ENCODE measurements at regions not wholly inside any gene's neighbourhood (a gene's known extent, or its start where the extent isn't known, plus 50 kb on each side); places are given as distances from the start of the nearest gene placed in this dataset.

DNA sequence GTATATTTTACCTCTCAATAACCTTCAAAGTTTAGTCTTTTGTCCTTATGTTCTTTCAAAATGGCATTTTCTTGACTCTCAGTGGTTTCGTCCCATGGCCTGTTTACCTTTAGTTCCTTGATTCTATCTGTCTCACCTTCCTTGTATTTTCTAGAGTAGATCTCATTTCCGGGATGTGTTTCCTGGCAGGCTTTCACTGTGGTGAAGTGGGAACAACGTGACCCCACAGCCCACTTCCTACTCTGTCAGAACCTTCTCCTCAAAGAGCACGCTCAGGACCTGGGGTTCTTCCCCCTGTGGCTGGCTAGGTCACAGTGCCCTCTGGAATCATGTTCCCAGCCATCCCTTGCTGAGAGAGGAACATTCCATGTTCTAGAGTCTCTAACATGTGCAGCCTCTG is 129.9 kb upstream of the ZNF32 start:
- DNase-seq (ENCODE audit: low read depth), result no peak

GRCh38 chr10:43775384-43775783 is 126.7 kb upstream of the ZNF32 start:
- no peak for DNase-seq (ENCODE audit: low read depth)

DNA sequence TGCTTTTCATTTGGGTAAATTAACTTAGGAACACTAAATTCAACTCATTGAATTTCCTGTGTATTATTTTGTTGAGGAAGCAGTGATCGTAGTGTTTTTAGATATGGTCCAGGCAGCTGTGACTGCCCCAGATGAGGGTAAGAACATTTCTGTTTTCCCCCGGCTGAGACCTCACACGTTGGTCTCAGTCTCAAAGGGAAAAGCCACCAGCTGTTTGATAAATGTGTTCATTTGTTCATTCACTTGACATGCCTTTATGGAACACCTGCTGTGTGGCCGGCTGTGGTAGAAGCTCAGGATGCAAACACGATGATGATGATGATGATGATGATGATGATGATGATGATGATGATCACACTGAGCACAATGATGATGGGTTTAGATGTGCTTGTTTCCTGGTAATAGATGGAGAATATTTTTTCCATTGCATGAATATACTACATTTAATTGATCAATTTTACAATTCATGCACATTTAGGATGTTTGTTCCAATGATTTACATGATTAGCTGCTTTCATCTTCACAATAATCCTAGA is 125.6 kb upstream of the ZNF32 start:
- DNase-seq (ENCODE audit: low read depth), result no peak

DNA sequence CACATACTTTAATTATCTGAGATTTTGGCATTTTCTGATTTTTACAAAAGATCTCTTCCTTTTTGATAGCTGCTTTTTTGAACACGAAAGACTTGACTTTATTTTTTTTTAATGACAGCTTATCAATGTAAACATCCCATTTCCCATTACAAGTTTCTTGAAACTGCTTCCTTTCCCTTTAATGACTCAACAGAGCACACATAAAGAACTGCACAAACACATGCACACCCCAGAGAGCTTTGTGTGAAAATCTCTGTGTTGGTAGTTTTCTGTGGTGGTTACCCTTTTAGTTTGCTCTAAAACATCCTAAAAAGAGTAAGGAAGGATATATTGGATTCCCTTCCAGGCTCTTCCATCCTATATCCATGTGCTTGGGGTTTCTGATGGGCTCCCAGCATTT is 125.1 kb upstream of the ZNF32 start:
- no peak for DNase-seq (ENCODE audit: low read depth)

- DNase-seq (ENCODE audit: low read depth), result no peak
These were observed 123.5 kb upstream of the ZNF32 start for GRCh38 chr10:43772171-43772570.

DNA sequence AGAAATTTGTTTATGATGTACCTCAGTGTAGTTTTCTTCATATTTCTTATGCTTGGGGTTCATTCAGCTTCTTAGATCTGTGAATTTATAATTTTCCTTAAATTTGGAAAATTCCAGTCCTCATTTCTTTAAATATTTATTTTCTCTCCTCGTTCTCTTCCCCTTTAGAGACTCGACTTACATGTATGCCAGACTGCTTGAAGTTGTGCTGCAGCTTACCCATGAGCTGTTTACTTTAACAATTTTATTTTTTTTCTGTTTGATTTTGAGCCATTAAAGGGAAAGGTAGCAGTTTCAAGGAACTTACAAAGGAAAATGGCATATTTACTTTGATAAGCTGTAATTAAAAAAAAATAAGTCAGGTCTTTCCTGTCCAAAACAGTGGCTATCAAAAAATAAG is 123.0 kb upstream of the ZNF32 start:
- no peak for DNase-seq (ENCODE audit: low read depth)

DNA sequence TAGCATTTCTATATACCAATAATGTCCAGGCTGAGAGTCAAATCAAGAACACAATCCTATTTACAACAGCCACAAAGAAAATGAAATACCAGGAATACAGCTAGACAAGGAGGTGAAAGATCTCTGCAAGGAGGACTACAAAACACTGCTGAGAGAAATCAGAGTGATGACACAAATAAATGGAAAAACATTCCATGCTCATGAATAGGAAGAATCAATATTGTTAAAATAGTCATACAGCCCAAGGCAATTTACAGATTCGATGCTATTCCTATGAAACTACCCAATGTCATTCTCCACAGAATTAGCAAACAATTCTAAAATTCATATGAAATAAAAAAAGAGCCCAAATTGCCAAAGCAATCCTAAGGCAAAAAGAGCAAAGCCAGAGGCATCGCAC is 116.8 kb upstream of the ZNF32 start:
- no peak for DNase-seq (ENCODE audit: low read depth)

DNA sequence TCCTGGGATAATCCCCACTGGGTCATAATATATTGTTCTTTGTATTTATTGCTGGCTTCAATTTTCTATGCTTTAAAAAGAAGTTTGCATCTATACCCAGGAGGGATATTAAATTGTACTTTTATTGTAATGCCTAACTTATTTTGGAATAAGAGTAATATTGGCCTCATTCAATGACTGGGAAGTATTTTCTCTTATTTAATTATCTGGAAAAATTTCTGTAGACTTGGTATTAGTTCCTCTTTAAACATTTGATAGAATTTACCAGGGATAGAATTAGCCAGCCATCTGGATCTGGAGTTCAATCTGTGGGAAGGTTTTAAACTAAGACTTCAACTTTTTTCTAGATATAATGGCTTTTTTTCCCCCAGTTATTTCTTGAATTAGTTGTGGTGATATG is 115.2 kb upstream of the ZNF32 start:
- no peak for DNase-seq (ENCODE audit: low read depth)

- DNase-seq (ENCODE audit: low read depth), result no peak
These were observed 111.8 kb upstream of the ZNF32 start for GRCh38 chr10:43760514-43760913.

GRCh38 chr10:43759216-43759615 is 110.5 kb upstream of the ZNF32 start:
- DNase-seq (ENCODE audit: low read depth), result no peak

DNA sequence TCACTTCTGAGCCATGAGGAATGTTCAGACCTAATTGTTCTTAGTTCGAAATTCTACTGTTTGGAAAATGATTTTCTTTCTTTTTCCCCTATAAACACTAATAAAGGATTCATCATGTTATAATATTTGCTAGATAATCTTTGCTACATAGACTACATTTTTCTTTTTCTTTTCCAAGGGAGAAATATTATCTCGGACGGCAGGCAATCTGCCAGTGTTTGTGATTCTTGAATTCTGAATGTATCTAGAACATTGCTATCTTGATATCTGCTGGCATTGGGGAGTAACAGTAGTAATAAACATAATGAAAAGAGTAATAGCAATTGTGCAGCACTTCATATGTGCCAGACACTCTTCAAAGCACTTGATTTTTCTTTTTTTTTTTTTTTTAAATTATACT is 107.7 kb upstream of the ZNF32 start:
- DNase-seq (ENCODE audit: low read depth), result no peak

DNA sequence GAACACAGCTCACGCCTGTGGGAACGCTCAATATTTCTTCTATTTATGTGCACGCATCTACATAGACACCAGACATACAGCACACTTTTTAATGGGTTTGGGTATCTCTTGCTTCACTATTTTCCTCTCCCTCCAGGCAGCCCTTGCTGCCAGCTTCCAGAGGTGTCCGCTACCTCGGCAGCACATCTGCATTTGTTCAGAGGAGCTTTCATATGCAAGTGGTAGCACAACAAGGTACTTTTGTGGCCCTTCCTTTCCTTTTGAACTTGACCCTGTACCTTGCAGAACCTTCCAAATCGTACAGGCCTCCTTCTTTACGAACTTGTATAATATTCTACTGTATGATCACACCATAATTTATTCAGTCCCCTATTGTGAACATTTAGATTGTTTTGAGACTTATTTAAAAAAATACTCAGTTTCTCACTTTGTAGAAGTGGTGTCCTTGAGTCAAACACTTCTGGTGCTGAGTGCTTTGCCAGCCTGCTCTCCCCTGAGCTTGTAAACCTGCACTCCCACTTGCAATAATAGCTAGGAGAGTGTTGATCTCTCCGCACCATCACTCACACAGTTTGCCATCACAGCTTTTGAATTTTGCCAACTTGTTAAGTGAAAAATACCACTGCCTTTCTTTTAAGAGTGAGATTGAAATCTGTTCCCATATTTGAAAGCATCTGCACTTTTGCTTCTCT is 106.0 kb upstream of the ZNF32 start:
- no peak for DNase-seq (ENCODE audit: low read depth)

DNA sequence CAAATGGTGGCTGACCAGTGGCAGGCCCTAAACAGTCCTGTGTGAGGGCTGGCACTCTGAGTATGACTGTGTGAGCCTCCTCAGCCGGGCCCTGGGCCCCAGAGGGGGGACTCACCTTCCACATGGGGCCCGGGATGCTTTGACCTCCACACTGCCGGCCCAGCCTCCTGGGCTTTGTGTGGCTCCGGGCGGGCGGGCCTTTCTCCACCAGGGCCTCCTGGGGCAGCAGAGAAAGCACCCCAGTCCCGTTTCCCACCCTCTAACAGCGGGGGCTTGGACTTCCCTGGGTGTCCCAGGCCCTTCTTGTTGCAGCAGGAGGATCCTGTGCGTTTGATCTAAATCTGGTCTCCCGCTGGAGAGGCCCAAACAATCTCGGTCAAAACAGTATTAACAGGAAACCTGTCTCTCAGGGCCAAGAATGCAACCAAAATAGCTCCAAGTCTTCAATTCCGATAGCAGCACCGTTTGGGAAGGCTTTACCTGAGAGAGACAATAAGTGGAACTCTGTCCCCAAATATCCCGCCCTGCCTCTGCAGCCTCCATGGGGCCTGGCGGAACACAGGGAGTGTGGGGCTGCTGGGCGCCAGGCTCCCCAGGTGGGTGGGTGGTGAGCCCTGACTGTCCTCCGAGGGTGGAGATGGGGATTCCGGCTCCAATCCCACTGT is 104.8 kb upstream of the ZNF32 start:
- no peak for DNase-seq (ENCODE audit: low read depth)

DNA sequence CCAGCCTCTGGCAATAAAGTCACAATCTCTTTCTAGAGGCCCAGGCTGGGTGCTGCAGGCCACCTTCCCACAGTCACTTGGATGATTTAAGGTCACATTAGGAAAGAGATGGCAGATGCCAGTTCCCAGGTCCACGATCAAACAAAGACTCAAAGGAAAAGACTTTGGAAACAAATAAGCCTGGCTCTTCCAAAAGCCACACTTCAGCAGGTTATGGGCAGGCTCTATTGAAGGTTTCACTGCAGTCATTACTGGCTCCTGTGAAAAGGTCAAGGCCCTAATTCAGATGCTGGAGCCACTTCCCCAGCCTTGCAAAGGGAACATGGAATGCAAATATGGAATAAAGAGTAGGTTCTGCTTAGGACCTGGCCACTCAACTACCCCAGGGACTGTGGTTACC is 104.0 kb upstream of the ZNF32 start:
- no peak for DNase-seq (ENCODE audit: low read depth)

DNA sequence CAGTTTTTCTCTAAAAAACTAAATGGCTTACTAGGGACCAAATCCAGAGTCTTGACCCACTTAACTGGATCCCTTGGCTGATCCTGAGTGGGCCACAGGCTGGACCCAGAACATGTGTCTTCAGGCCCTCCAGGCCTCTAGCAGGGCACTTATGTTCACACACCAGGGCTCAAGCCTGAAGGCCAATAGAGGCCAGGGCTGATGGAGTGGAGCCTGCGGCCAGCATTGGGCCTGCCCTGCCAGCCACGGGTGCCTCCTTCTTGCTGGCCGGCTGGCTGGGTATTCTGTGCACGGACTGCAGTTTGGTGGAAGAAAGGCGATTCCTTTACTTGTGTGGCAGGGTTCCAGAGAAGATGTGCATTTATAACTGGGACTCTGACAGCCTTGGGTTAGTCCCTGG is 103.0 kb upstream of the ZNF32 start:
- DNase-seq (ENCODE audit: low read depth), result no peak

- no peak for DNase-seq (ENCODE audit: low read depth)
These were observed 101.4 kb upstream of the ZNF32 start for GRCh38 chr10:43749940-43750552.

- no peak for DNase-seq (ENCODE audit: low read depth)
These were observed 100.5 kb upstream of the ZNF32 start for GRCh38 chr10:43749145-43749576.

GRCh38 chr10:43748560-43748959 is 99.9 kb upstream of the ZNF32 start:
- no peak for DNase-seq (ENCODE audit: low read depth)

DNA sequence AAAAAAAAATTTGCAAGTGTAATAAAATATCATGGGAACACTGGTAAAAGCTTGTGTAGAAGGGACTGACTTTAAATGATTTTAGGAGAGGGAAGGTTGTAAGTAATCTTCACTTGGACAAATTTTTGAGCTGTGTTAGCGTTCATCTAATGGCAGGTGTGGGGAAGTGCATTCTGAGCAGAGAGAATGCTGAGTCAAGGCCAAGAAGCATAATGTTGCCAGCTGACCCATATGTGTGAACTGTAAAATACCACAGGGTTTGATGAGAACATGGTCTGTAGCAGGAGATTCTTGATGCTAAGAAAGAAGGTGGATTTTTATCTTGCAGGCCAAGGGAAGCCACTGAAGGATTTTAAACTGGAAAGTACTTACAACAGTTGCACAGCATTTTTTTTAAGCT is 98.2 kb upstream of the ZNF32 start:
- DNase-seq (ENCODE audit: low read depth), result no peak

DNA sequence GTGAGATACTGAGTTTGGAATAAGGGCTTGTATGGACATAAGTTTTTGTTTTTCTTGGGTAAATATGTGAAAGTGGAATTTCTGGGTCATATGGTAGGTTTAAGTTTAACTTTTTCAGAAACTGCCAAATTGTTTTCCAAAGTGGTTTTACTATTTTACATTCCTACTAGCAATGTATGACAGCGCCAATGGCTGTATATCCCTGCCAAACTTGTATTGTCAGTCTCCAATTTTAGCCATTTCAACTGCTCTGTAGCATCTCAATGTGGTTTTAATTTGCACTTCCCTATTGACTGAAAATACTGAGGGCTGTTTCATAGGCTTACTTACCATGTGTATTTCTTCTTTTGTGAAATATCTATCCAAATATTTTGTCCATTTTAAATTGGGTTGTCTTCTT is 90.5 kb upstream of the ZNF32 start:
- DNase-seq (ENCODE audit: low read depth), result peak; percentile 87

GRCh38 chr10:43737003-43737402 is 88.3 kb upstream of the ZNF32 start:
- DNase-seq (ENCODE audit: low read depth), result no peak

GRCh38 chr10:43735907-43736306 is 87.2 kb upstream of the ZNF32 start:
- DNase-seq (ENCODE audit: low read depth), result no peak

GRCh38 chr10:43734716-43735115 is 86.0 kb upstream of the ZNF32 start:
- no peak for DNase-seq (ENCODE audit: low read depth)

All from fibroblast of gingiva (primary cell).